ENCODE measurements at regions not wholly inside any gene's neighbourhood (a gene's known extent, or its start where the extent isn't known, plus 50 kb on each side); places are given as distances from the start of the nearest gene placed in this dataset.

GRCh38 chr13:58955546-58956385 is 1208.0 kb downstream of the DIAPH3 start:
- TF ChIP-seq POLR2A (IDR thresholded peaks at IDR 0.05): no peak
- TF ChIP-seq CTCF (IDR thresholded peaks at IDR 0.05): no peak
